OCI-LY7 (cell line): ENCODE measurements at regions not wholly inside any gene's neighbourhood (a gene's known extent, or its start where the extent isn't known, plus 50 kb on each side); places are given as distances from the start of the nearest gene placed in this dataset.

Source experiments
- BruUV-seq: library from RNA; stranded (reverse); fragments of 400-500 nt; replicated peaks from 2 replicates; lab custom pipeline; 2021; lab: Mats Ljungman, UMichigan
- CTCF ChIA-PET: fragments of 300-600 bp; sonication (Branson Sonifier 250); formaldehyde crosslinking; loops from one replicate; lab custom pipeline; 2022; ENCODE audit warnings: antibody characterized with exemption; ENCODE audit not compliant: unreplicated experiment; lab: Charles Lee
- POLR2A ChIA-PET: fragments of 300-600 bp; sonication (Branson Sonifier 250); formaldehyde crosslinking; loops from one replicate; lab custom pipeline; 2022; ENCODE audit warnings: antibody characterized with exemption; lab: Charles Lee
- DNase-seq: peaks from one replicate; pipeline ENCODE4 v3.0.0-alpha.2; 2015; ENCODE audit warnings: low spot score
- H2AFZ ChIP-seq: fragments of 200-600 bp; sonication (generic), shearing (Covaris generic); 2 replicates; pipeline ENCODE4 v1.6.1; 2014; ENCODE audit warnings: mild to moderate bottlenecking, antibody characterized with exemption, low read length, moderate library complexity
- H3K27ac ChIP-seq: fragments of 200-600 bp; sonication (generic); 2 replicates; pipeline ENCODE4 v1.5.1; 2014; ENCODE audit warnings: mixed run types, low read depth, mild to moderate bottlenecking, moderate library complexity, low read length, inconsistent platforms; ENCODE audit not compliant: poor library complexity, severe bottlenecking
- H3K36me3 ChIP-seq: fragments of 200-600 bp; sonication (generic); 2 replicates; pipeline ENCODE4 v1.6.1; 2014; ENCODE audit warnings: mild to moderate bottlenecking, antibody characterized with exemption, low read length, moderate library complexity, mixed read lengths; ENCODE audit not compliant: insufficient read depth
- H3K4me1 ChIP-seq: fragments of 200-600 bp; sonication (generic); 2 replicates; pipeline ENCODE4 v1.5.1; 2014; ENCODE audit warnings: mild to moderate bottlenecking, low read length; ENCODE audit not compliant: insufficient read depth, poor library complexity, severe bottlenecking
- H3K4me2 ChIP-seq: fragments of 200-600 bp; sonication (generic); 2 replicates; pipeline ENCODE4 v1.6.1; 2014; ENCODE audit warnings: mild to moderate bottlenecking, low read length
- H3K4me3 ChIP-seq: fragments of 200-600 bp; sonication (generic); 2 replicates; pipeline ENCODE4 v1.5.1; 2014; ENCODE audit warnings: mild to moderate bottlenecking, low read depth, low read length; ENCODE audit not compliant: poor library complexity, severe bottlenecking
- H3K79me2 ChIP-seq: fragments of 200-600 bp; sonication (generic); 2 replicates; pipeline ENCODE4 v1.6.1; 2016; ENCODE audit warnings: low read depth, mild to moderate bottlenecking, low read length, moderate library complexity, mixed read lengths; ENCODE audit not compliant: insufficient read depth
- H3K9me2 ChIP-seq: fragments of 200-600 bp; sonication (generic); 2 replicates; pipeline ENCODE4 v1.6.1; 2016; ENCODE audit warnings: mild to moderate bottlenecking, low read length, mixed read lengths; ENCODE audit not compliant: insufficient read depth
- H3K9me3 ChIP-seq: fragments of 200-600 bp; sonication (generic); 2 replicates; pipeline ENCODE4 v1.6.1; 2014; ENCODE audit warnings: mild to moderate bottlenecking, mixed run types, low read length, mixed read lengths
- H4K20me1 ChIP-seq: fragments of 200-600 bp; sonication (generic); 2 replicates; pipeline ENCODE4 v1.6.1; 2014; ENCODE audit warnings: mild to moderate bottlenecking, antibody characterized with exemption, low read length, moderate library complexity, mixed read lengths; ENCODE audit not compliant: insufficient read depth
- EZH2phosphoT487 ChIP-seq: fragments of 200-600 bp; sonication (generic); IDR thresholded peaks from 2 replicates; pipeline ENCODE4 v1.6.1; 2018; ENCODE audit warnings: low read depth, borderline replicate concordance, mild to moderate bottlenecking, mixed run types, antibody characterized with exemption, low read length, moderate library complexity, mixed read lengths
- intact Hi-C: fragments of 100-400 bp; cut with micrococcal nuclease; formaldehyde crosslinking; loops from one replicate; pipeline ENCODE4 v1.10.0; 2022; ENCODE audit not compliant: unreplicated experiment
- TF ChIP-seq, protein P1 (sequence below): fragments of 200-600 bp; sonication (generic); conservative IDR thresholded peaks from 2 replicates; pipeline ENCODE4 v1.5.1; 2014; ENCODE audit warnings: mild to moderate bottlenecking, antibody characterized with exemption, low read length, moderate library complexity, mixed read lengths

GRCh38 chr4:45006078-45006477 is 279.7 kb upstream of the GNPDA2 start:
- H4K20me1 ChIP-seq = no peaks in the 10 kb centered on the region
- TF ChIP-seq EZH2phosphoT487 = no peak
- TF ChIP-seq, protein P1, sequence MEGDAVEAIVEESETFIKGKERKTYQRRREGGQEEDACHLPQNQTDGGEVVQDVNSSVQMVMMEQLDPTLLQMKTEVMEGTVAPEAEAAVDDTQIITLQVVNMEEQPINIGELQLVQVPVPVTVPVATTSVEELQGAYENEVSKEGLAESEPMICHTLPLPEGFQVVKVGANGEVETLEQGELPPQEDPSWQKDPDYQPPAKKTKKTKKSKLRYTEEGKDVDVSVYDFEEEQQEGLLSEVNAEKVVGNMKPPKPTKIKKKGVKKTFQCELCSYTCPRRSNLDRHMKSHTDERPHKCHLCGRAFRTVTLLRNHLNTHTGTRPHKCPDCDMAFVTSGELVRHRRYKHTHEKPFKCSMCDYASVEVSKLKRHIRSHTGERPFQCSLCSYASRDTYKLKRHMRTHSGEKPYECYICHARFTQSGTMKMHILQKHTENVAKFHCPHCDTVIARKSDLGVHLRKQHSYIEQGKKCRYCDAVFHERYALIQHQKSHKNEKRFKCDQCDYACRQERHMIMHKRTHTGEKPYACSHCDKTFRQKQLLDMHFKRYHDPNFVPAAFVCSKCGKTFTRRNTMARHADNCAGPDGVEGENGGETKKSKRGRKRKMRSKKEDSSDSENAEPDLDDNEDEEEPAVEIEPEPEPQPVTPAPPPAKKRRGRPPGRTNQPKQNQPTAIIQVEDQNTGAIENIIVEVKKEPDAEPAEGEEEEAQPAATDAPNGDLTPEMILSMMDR = no peak
- no peaks in the 10 kb centered on the region for H3K36me3 ChIP-seq
- BruUV-seq = no TSS peak
- DNase-seq = no peak
- no peaks in the 10 kb centered on the region for H3K9me3 ChIP-seq
- H3K4me1 ChIP-seq = no peaks in the 10 kb centered on the region
- ChIA-PET CTCF (no interaction called here), POLR2A (no interaction called here)
- no peak overlapping the region for H3K4me3 ChIP-seq
- intact Hi-C loops = no loop called here
- H3K27ac ChIP-seq = no peak overlapping the region
- H3K9me2 ChIP-seq = no peaks in the 10 kb centered on the region
- no peaks in the 10 kb centered on the region for H3K79me2 ChIP-seq
- no peak overlapping the region for H2AFZ ChIP-seq
- H3K4me2 ChIP-seq = no peak overlapping the region

GRCh38 chr4:45004847-45005565 is 278.6 kb upstream of the GNPDA2 start:
- ChIA-PET POLR2A (no interaction called here), CTCF (no interaction called here)
- no peaks in the 10 kb centered on the region for H3K79me2 ChIP-seq
- no peaks in the 10 kb centered on the region for H3K4me1 ChIP-seq
- no peaks in the 10 kb centered on the region for H3K9me3 ChIP-seq
- TF ChIP-seq, protein P1 = no peak
- TF ChIP-seq EZH2phosphoT487 = no peak
- H3K4me2 ChIP-seq = no peak overlapping the region
- no peak for DNase-seq
- H3K4me3 ChIP-seq = no peak overlapping the region
- no peak overlapping the region for H2AFZ ChIP-seq
- no peaks in the 10 kb centered on the region for H4K20me1 ChIP-seq
- no TSS peak for BruUV-seq
- H3K36me3 ChIP-seq = no peaks in the 10 kb centered on the region
- H3K9me2 ChIP-seq = no peaks in the 10 kb centered on the region
- H3K27ac ChIP-seq = no peak overlapping the region
- intact Hi-C loops = no loop called here

DNA sequence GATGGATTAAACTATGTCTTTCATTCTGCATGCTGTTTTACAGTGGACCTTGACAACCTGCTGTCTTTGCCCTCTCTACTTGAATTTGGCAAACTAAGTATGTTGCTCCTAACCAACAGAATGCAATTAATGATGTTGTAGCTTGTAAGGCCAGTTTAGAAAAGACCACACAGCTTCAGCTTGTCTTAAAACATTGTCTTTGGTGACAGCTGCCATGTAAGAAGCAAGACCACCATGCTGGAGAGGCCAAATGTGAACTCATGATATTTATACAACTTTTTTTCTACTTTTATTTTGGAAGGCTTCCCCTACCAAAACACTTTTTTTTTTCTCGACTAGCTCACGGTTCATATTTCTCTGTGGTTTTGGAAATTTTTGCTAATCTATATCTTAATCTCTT is 278.0 kb upstream of the GNPDA2 start:
- H3K4me3 ChIP-seq = no peak overlapping the region
- H3K27ac ChIP-seq = no peak overlapping the region
- H3K9me2 ChIP-seq = no peaks in the 10 kb centered on the region
- no peaks in the 10 kb centered on the region for H3K36me3 ChIP-seq
- DNase-seq = no peak
- H3K79me2 ChIP-seq = no peaks in the 10 kb centered on the region
- intact Hi-C loops = no loop called here
- H4K20me1 ChIP-seq = no peaks in the 10 kb centered on the region
- no peaks in the 10 kb centered on the region for H3K9me3 ChIP-seq
- H3K4me1 ChIP-seq = no peaks in the 10 kb centered on the region
- no peak for TF ChIP-seq EZH2phosphoT487
- TF ChIP-seq, protein P1 = no peak
- H3K4me2 ChIP-seq = no peak overlapping the region
- ChIA-PET POLR2A (interaction anchor here (0.8 kb wide), 1 partner anchor 11 kb away, joined by 3 read pairs; no protein-coding TSS in a partner anchor), CTCF (no interaction called here)
- no peak overlapping the region for H2AFZ ChIP-seq
- BruUV-seq = no TSS peak
